RPMI8226 (cell line): ENCODE measurements at regions not wholly inside any gene's neighbourhood (a gene's known extent, or its start where the extent isn't known, plus 50 kb on each side); places are given as distances from the start of the nearest gene placed in this dataset.
"Not testable (repeated sequence)": the region's sequence is repeated elsewhere in the genome, so short reads cannot be mapped to it uniquely, and the experiment has no call there.

Experiments
- DNase-seq: peaks from one replicate; pipeline ENCODE4 v3.0.0-alpha.2; 2015

DNA sequence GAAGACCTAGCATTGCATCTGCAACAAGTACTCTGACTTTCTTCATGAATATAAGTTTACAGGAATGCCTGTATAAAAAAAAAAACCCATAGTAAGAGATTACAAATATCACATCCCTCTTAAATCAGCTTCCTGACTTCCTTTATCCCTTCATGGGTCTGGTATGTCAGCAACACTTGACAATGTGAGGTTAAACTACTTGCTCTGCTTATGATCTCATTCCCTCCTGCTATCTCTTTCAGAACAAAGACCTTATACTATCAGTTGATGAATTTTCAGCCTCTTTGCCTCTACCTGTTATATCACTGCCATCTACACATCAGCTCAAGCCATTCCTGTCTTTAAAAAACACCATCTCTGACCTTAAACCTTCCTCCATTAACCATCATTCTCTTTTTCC, 130.9 kb upstream of the SAMSN1 start:
- DNase-seq: no peak

DNA sequence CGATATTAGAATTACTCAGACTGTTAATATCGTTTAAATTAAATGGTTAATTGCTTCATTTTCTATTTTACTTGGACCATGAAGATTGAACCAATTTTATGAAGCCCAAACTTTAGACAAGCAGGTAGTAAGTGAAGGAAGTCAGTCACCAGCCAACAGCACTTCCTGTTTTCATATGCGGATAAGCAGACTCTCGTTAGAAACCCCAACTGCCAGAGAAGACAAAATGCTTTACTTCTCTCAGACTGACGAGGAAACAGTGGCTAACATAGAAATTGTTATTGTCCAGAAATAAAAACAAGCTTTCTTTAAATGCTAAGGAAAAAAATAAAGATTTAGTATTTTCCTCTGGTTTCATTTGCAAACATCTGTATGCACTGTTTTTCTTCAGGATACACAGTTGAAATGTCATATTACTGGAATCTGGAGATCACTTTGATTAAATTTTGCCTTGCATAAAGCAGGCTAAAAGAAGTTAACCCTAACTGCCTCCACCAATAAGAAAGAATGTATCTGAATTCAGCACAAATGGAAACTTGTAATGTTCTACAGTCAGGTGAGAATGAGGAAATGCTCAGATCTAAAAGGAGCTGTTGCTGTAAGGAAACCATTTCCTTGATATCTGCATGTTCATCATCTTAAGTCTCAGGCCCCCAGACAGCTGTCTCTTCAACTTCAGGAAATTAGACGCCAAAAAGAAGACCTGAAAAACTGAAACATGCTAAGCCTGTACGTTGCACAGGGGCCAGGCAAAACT, 129.8 kb upstream of the SAMSN1 start:
- DNase-seq: peak; percentile 79

DNA sequence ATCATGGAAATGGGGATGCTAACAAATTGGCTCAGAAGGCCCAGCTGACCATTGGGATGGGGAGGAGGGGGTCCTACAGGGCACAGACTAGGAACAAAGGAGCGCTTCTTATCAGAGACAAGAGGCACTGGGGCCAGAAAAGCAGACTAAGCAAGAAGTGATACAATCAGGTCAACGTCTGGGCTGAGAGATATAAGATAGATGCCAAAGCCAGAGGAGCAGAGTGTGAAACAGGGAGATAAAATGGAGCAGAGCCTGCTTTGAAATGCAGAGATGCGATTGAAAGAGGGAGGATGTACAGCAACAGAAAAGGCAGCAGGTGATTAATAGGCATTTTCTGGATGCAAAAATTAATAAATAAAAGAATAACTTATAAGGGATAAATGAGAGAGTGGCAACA, 127.5 kb upstream of the SAMSN1 start:
- no peak for DNase-seq

DNA sequence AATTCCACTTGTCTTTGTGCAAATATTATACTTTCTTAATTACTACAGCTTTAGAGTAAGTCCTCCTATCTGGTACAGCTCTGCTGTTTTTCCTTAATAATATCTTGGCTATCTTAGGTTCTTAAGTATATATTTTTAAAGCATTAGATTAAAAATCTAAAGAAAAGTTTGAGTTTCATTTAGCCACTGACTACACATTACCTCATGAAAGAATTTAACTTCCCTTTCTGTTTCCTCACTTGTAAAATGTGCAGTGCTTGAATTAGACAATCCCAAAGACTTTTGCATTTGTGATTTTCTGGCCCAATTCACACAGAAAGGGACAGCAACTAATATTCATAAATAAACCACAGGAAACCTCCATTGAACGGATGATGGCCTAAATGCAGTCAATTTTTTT, 126.4 kb upstream of the SAMSN1 start:
- no peak for DNase-seq

DNA sequence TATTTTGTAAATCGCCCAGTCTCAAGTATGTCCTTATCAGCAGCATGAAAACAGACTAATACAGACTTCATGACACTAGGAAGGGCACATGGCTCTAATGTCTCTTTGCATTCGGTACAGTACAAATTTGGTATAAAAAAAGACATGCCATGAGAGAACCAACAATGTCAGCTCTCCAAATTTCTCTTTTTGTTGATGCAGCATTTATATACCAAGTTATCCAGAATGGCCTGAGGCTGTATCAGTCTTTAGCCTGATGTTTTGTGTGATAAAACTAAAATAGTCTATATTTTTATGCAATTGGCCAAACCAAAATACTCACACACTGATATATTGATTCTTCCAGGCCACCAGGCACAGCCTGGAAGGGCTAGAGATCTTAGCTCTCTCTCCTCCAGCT, 124.3 kb upstream of the SAMSN1 start:
- no peak for DNase-seq

DNA sequence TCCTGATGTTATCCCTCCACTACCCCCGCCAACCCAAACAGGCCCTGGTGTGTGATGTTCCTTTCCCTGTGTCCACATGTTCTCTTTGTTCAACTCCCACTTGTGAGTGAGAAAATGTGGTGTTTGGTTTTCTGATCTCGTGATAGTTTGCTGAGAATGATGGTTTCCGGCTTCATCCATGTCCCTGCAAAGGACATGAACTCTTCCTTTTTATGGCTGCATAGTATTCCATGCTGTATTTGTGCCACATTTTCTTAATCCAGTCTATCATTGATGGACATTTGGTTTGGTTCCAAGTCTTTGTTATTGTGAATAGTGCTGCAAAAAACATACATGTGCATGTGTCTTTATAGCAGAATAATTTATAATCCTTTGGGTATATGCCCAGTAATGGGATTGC, 123.0 kb upstream of the SAMSN1 start:
- DNase-seq: not testable (repeated sequence)

DNA sequence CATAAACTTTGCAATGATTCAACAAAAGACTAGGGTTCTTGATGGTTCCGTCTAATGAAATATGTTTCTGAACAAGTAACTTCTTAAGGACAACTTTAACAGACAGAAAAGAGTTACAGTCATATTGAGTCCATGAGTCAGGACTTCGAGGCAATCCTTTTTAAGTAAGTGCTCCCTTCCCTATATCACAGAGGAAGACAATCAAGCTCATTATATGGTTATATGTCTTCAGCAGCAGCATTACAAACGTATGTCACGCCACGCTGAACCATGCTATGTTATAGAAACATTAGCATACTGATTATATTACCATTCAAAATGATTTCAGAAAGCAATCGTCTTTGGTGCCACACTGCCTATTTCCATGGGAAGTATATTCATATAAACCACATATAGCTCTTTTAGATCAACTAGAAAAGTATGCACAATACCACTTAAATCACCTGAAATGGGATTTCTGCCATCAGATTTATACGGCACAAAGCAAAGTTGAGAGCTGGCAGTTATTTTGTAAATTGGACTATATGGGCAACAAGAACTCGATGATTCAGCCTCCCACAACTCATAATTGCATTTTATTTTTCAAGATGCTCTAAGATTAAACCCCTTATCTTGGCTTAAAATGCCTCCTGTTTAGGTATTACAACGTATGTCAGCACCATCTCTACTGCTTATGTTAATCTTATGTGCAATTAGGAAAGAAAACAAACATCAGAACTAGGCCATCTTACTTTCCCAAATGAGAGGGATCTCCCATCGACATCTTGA, 111.3 kb upstream of the SAMSN1 start:
- DNase-seq: no peak

DNA sequence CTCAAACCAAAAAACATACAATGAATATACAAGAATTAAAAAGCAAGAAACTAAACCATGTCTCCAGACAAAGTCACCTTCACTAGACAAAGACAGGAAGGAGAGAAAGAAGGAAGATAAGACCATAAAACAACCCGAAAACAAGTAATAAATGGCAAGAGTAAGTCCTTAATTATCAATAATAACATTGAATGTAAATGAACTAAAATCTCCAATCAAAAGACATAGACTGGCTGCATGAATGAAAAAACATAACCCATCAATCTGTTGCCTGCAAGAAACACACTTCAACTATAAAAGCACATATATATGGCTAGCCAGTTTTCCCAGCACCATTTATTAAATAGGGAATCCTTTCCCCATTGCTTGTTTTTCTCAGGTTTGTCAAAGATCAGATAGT, 100.8 kb upstream of the SAMSN1 start:
- DNase-seq: no peak

DNA sequence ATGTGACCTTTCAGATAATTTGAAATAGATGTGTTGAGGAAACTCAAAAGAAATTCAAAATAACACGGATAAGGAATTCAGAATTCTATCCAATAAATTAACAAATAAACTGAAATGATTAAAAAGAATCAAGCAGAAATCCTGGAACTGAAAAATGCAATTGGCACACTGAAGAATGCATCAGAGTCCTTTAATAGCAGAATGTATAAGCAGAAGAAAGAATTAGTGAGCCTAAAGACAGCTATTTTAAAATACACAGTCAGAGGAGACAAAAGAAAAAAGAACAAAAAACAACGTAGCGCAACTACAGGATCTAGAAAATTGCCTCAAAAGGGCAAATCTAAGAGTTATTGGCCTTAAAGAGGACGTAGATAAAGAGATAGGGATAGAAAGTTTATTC, 99.6 kb upstream of the SAMSN1 start:
- DNase-seq: no peak

DNA sequence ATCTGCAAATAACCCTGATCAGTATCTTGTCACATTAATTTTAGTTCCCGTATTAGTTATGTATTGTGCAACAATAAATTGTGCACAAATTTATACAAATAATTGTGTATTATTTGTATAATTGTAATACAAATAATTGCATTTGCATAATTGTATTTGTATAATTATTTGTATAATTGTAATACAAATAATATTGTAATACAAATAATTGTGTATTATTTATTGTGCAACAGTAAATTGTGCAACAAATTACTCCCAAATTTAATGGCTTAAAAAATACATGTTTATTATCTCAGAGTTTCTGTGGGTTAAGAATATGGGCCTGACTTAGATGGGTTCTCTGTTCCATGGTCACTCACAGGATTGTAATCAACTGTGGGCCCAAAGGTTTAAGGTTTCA, 86.2 kb upstream of the SAMSN1 start:
- no peak for DNase-seq

DNA sequence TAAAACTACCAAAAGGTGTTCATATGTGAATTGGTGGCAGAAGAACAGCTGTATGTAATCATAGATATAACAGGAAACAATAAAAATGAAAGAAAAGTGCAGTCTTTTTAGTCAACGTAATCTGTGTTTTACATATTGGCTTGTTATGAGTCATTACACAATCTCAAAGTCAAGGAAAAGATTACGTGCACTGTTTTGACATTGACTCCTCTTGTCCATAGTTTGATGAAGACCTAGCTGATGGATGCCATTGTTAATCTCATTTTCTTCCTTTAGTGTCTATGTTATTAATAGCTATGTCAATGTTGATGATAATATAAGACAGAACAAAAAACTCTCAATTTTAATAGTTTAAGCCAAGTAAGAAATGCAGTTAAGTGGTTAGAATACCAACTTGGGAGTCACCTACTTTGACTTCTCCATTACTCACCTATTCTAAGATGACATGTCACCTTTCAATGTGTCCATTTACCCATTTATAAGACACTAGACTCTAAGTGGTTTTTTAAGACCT, 84.5 kb upstream of the SAMSN1 start:
- no peak for DNase-seq

DNA sequence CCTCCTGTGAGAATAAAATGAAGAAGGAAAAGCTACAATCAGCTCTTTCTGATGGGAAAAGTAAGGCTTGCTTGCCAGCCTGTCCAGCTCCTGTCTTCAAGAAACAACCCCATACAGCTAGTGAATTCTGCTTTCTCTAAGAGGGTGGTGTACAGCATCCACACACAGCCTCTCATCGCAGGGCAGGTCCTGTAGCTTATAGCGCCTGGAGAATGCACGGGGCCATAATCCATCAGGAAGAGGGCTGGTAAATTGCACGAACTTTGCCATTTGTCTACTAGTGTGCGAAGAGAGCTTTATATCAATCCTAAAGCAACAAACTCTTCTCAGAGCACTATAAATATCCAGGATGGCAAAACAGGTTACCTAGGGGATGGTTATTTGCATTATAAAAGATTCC, 83.3 kb upstream of the SAMSN1 start:
- DNase-seq: no peak

DNA sequence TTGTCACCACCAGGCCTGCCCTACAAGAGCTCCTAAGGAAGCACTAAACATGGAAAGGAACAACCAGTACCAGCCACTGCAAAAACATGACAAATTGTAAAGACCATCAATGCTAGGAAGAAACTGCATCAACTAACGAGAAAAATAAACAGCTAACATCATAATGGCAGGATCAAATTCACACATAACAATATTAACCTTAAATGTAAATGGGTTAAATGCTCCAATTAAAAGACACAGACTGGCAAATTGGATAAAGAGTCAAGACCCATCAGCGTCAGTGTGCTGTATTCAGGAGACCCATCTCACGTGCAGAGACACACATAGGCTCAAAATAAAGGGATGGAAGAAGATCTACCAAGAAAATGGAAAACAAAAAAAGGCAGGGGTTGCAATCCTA, 77.0 kb upstream of the SAMSN1 start:
- not testable (repeated sequence) for DNase-seq

DNA sequence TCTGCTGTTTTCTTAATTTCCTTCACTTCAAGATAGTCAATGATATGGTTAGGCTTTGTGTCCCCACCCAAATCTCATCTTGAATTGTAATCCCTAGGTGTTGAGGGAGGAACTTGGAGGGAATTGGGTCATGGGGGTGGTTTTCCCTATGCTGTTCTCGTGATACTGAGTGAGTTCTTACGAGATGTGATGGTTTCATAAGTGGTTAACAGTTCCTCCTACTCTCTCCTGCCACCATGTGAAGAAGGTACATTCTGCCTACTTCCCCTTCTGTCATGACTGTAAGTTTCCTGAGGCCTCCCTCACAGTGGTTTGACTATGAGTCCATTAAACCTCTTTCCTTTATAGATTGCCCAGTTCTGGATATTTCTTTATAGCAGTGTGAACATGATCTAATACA, 74.0 kb upstream of the SAMSN1 start:
- DNase-seq: no peak

DNA sequence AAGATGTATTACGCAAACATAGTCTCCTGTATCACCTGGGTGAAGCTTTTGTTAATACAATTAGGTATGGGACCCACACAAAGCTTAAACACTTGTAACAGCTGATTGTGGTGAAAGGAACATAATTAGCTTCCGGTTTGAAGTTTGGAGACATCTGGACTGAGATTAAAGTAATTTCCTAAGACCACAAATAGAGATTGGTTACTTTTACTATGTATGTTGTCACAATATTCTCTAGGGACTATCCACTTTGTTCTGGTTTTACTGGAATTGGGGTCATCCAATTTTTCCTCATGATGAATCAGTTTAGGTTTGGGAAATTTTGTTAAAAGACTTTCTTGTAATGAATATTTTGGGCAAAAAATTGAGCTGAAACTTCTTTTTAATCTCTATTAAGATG, 71.8 kb upstream of the SAMSN1 start:
- no peak for DNase-seq

DNA sequence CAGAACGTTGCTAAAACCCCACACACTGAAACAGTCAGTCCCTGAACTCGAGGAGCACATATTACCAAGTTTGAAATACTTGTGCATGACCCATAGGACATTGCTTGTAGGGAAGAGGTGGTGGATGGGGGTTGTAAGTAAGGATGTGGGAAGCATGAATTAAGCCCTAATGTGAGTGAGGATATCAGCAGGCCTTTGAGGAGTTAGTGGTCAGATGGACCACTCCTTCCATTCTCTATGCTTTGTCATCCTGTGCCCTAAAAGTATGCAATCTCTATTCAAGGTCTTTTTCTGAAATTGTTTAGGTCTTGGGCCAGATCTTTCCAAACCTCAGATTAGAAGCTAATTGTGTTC, 70.9 kb upstream of the SAMSN1 start:
- DNase-seq: no peak

DNA sequence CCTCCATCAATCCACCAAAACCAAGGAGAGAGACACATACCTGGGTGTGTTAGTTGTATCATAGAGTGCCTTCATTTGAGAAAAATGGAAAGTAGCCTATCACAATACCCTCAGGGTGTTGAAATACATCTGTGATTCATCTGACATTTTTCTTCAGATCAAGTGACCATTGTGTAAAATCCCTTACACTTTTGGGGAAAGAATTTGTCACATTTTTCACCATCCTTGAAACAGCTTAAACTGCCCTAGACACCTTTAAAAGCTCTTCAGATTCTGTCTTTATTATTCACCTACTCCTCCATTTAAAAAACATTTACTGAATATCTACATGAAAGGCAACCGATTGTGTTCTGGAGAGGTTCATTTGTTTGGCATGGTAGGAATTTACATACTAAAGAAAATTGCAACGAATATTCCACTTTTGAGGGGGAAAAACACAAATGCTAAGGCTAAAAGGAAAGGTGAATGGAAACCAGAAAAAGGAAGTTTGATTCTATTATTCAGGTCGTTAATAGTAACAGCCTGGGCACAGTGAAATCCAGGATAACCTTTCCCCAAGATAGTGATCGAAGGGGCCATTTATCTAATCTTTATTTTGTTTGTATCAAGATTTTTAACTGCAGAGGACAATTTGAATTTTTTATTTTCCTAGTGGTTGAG, 70.4 kb upstream of the SAMSN1 start:
- no peak for DNase-seq

DNA sequence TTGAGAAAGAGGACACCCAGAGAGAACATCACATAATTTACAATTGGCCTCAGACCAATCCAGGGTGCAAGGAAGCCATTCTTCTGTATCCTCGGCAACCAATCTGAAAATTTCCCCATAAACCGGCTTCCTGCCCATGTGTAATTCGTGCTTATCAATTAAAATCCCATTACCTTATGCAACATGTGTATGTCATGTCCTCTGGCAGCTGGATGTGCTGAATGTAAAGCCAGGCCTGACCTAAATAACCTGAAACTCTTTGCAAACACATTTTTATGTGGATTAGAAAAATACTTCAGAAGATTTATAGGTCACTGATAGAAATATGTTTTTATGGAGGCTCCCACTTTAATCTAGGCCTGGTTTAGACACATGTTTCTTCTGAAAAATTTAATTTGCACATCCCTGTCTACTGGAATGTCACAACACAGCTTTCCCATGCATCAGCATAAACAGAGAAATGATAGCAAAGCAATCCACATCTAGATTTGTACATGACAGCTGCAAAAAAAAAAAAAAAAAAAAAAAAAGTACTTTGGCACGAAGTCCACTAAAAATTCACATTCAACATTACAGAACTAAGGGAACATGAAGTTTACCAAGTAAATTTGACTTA, 69.4 kb upstream of the SAMSN1 start:
- no peak for DNase-seq

DNA sequence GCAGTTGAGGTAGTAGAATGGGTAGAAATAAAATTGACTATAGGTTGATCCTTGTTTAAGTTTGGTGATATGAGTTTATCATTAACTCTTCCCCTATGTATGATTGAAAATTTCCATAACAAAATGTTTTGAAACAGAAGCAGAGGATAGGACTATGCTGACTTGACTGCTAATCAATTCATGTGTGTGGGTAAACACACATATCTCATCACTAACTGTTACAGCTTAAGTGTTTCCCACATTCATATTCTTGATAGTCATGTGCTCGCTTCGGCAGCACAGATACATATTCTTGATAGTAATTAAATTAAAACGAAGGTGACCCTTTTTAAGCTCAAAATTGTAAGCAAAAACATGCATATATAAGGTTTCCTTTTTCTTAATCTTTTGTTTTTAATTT, 68.2 kb upstream of the SAMSN1 start:
- no peak for DNase-seq

DNA sequence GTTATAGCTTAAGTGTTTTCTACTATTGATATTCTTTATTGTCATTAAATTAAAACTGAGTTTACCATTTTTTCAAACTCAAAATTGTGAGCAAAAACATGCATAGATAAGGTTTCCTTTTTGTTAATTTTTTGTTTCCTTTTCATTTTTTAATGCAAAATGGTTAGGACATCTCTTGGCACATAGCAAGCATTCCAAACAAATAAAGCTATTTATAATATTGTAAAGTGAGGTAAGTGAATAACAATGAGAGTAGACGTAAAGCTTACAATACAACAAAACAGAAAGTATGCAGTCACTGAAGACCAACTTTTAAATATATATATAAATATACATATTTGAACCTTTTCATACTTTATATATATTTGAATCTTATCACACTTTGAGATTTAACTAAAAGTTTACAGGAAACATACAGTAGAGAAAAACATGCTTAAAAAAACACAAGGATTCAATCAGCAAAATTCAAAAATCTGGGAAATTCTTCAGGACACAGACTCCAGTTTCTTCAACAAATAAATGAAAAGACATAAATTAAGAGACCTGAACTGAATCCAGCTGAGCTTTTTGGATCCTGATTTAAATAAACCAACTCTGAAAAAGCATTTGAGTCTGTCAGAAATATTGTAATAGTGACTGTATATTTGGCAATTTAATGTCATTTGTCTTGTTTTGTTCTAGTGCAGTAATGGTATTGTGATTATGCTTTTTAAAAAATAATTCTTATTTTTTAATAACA, 67.5 kb upstream of the SAMSN1 start:
- no peak for DNase-seq

DNA sequence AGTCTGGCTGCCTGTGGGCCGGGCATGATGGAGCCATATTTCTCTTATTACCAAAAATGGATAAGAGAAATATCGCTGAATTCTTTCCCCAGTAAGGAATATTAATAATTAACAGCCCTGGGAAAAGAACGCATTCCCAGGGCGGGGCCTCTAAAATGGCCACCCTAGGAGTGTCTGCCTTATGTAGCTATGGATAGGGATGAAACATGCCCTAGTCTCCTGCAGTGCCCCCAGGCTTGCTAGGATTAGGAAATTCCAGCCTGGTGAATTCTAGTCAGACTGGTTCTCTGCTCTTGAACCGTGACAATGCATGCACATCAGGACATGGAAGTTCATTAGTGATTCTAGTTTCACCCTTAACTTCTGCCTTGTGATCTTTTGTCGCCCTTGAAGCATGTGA, 64.0 kb upstream of the SAMSN1 start:
- not testable (repeated sequence) for DNase-seq

DNA sequence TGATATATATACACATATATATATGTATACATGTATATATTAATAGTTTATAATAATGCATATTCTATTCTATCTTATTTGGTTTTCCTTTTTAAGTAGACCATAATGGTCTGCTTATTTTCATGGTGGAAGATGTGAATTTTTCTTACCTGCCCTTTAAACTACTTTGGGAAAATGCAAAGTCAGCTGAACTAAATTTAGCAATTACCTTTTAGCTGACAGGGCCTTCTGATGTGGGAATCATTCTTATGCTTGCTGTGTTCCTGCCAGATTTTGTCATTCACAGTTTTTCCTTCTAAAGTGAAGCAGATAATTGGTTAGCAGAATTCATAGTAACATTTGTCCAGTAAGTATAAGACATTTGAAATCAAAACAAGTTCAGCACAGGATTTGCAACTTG, 63.2 kb upstream of the SAMSN1 start:
- peak; percentile 67 for DNase-seq

DNA sequence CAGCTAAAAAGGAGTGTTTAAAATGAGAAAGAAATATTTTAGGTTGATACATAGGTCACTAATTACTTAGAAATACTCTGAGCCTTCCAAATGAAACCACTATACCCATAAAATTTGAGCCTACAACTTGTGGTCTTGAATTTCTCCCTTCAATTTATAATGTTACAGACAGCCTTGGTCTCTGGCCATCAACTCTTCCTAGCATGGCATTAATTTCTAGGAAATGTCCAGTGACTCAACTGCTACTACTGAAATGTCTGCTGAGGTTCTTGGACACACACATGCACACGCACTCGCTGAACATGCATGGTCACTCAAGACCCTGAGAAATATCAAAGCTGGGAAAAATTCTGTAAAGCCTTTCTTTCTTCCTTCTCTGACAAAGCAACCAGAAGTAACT, 61.1 kb upstream of the SAMSN1 start:
- no peak for DNase-seq
